Vagina (tissue), 2 donors: ENCODE measurements at regions not wholly inside any gene's neighbourhood (a gene's known extent, or its start where the extent isn't known, plus 50 kb on each side); places are given as distances from the start of the nearest gene placed in this dataset.

Experiments
- DNase-seq, 2 donors: peaks; one replicate each; pipeline ENCODE4 v3.0.0-alpha.2; 2017; ENCODE audit errors: extremely low spot score in 2 of 2
- H3K27ac ChIP-seq: fragments of 200-600 bp; sonication (generic); one replicate; pipeline ENCODE4 v1.5.1; 2019
- H3K27me3 ChIP-seq: fragments of 200-600 bp; sonication (generic); one replicate; pipeline ENCODE4 v1.5.1; 2019
- H3K36me3 ChIP-seq, 2 donors: fragments of 200-600 bp; sonication (generic); one replicate each; pipeline ENCODE4 v1.5.1; 2017 to 2019
- H3K4me1 ChIP-seq: fragments of 200-600 bp; sonication (generic); one replicate; pipeline ENCODE4 v1.5.1; 2019
- H3K4me3 ChIP-seq, 2 donors: fragments of 200-600 bp; sonication (generic); 1 replicate in 1 of 2; 2 replicates in 1 of 2; pipeline ENCODE4 v1.5.1; 2016 to 2019
- H3K9me3 ChIP-seq: fragments of 200-600 bp; sonication (generic); one replicate; pipeline ENCODE4 v1.5.1; 2019
- CTCF ChIP-seq, 3 experiments: fragments of 450-650 bp in 2 of 3; fragments of 200-600 bp in 1 of 3; sonication (generic) in 1 of 3; IDR thresholded peaks; one replicate each; pipeline ENCODE4 v1.5.1; 2017 to 2019; ENCODE audit warnings: antibody characterized with exemption in 3 of 3, mild to moderate bottlenecking in 2 of 3, moderate library complexity in 2 of 3
- POLR2A ChIP-seq, 2 donors: fragments of 450-650 bp; IDR thresholded peaks; one replicate each; pipeline ENCODE4 v1.6.1; 2017; ENCODE audit warnings: antibody characterized with exemption in 2 of 2, mild to moderate bottlenecking in 2 of 2, moderate library complexity in 2 of 2
- POLR2AphosphoS5 ChIP-seq, 2 donors: sonication (generic); formaldehyde crosslinking; IDR thresholded peaks; one replicate each; pipeline ENCODE4 v1.9.0; 2017; ENCODE audit warnings: antibody characterized with exemption in 2 of 2, mild to moderate bottlenecking in 2 of 2, low read depth in 1 of 2; ENCODE audit not compliant: insufficient read depth in 1 of 2
- intact Hi-C: fragments of 100-400 bp; cut with DNase I; formaldehyde crosslinking; loops from one replicate; pipeline ENCODE4 v1.15.1; 2023

GRCh38 chr1:14071581-14071980 lies 371.6 kb downstream of the PRDM2 start:
- no peaks in the 10 kb centered on the region for H3K27me3 ChIP-seq
- DNase-seq: no peak
- H3K4me3 ChIP-seq: no peak overlapping the region
- intact Hi-C loops: no loop called here
- H3K4me1 ChIP-seq: no peaks in the 10 kb centered on the region
- TF ChIP-seq POLR2A (IDR thresholded peaks at IDR 0.05) (no peak), CTCF (IDR thresholded peaks at IDR 0.05) (no peak), POLR2AphosphoS5 (IDR thresholded peaks at IDR 0.05; ENCODE audit: insufficient read depth in 1 of 2, low read depth in 1 of 2) (no peak)
- no peaks in the 10 kb centered on the region for H3K9me3 ChIP-seq
- no peaks in the 10 kb centered on the region for H3K36me3 ChIP-seq
- no peak overlapping the region for H3K27ac ChIP-seq

GRCh38 chr1:14080653-14081052 lies 380.7 kb downstream of the PRDM2 start:
- intact Hi-C loops: no loop called here
- H3K36me3 ChIP-seq: no peaks in the 10 kb centered on the region
- peak in 1 of 2 donors; percentile 11 for DNase-seq
- H3K4me1 ChIP-seq: no peaks in the 10 kb centered on the region
- no peak overlapping the region for H3K27ac ChIP-seq
- H3K9me3 ChIP-seq: no peaks in the 10 kb centered on the region
- no peak for TF ChIP-seq CTCF (IDR thresholded peaks at IDR 0.05)
- TF ChIP-seq POLR2A (IDR thresholded peaks at IDR 0.05): no peak
- no peak for TF ChIP-seq POLR2AphosphoS5 (IDR thresholded peaks at IDR 0.05; ENCODE audit: insufficient read depth in 1 of 2, low read depth in 1 of 2)
- H3K4me3 ChIP-seq: no peak overlapping the region
- H3K27me3 ChIP-seq: no peaks in the 10 kb centered on the region

GRCh38 chr1:14082331-14082730 lies 382.3 kb downstream of the PRDM2 start:
- no peaks in the 10 kb centered on the region for H3K36me3 ChIP-seq
- no peak for TF ChIP-seq CTCF (IDR thresholded peaks at IDR 0.05)
- no peak for TF ChIP-seq POLR2AphosphoS5 (IDR thresholded peaks at IDR 0.05; ENCODE audit: insufficient read depth in 1 of 2, low read depth in 1 of 2)
- TF ChIP-seq POLR2A (IDR thresholded peaks at IDR 0.05): no peak
- intact Hi-C loops: no loop called here
- H3K27me3 ChIP-seq: no peaks in the 10 kb centered on the region
- no peaks in the 10 kb centered on the region for H3K9me3 ChIP-seq
- no peak overlapping the region for H3K27ac ChIP-seq
- no peak overlapping the region for H3K4me3 ChIP-seq
- no peaks in the 10 kb centered on the region for H3K4me1 ChIP-seq
- DNase-seq: peak in 1 of 2 donors; percentile 54

GRCh38 chr1:14083277-14083676 lies 383.3 kb downstream of the PRDM2 start:
- Histone ChIP-seq H3K27ac (no peak overlapping the region), H3K4me1 (no peaks in the 10 kb centered on the region), H3K4me3 (no peak overlapping the region), H3K9me3 (no peaks in the 10 kb centered on the region), H3K36me3 (no peaks in the 10 kb centered on the region), H3K27me3 (no peaks in the 10 kb centered on the region)
- no peak for TF ChIP-seq CTCF (IDR thresholded peaks at IDR 0.05)
- TF ChIP-seq POLR2AphosphoS5 (IDR thresholded peaks at IDR 0.05; ENCODE audit: insufficient read depth in 1 of 2, low read depth in 1 of 2): no peak
- TF ChIP-seq POLR2A (IDR thresholded peaks at IDR 0.05): no peak
- intact Hi-C loops: no loop called here
- no peak for DNase-seq

GRCh38 chr1:14083706-14084105 lies 383.7 kb downstream of the PRDM2 start:
- intact Hi-C loops: no loop called here
- no peaks in the 10 kb centered on the region for H3K36me3 ChIP-seq
- H3K27ac ChIP-seq: no peak overlapping the region
- H3K9me3 ChIP-seq: no peaks in the 10 kb centered on the region
- no peak for DNase-seq
- TF ChIP-seq CTCF (IDR thresholded peaks at IDR 0.05): no peak
- TF ChIP-seq POLR2A (IDR thresholded peaks at IDR 0.05): no peak
- TF ChIP-seq POLR2AphosphoS5 (IDR thresholded peaks at IDR 0.05; ENCODE audit: insufficient read depth in 1 of 2, low read depth in 1 of 2): no peak
- no peaks in the 10 kb centered on the region for H3K27me3 ChIP-seq
- no peak overlapping the region for H3K4me3 ChIP-seq
- no peaks in the 10 kb centered on the region for H3K4me1 ChIP-seq
